Myocyte (in vitro differentiated cells): ENCODE measurements at regions not wholly inside any gene's neighbourhood (a gene's known extent, or its start where the extent isn't known, plus 50 kb on each side); places are given as distances from the start of the nearest gene placed in this dataset.
A peak's percentile ranks its signal among the peaks of the same experiment; 100 is the strongest.
"Not testable (repeated sequence)": the region's sequence is repeated elsewhere in the genome, so short reads cannot be mapped to it uniquely, and the experiment has no call there.

Experiments used
- DNase-seq: peaks from one replicate; pipeline ENCODE4 v3.0.0-alpha.2; 2012; ENCODE audit warnings: low read depth

DNA sequence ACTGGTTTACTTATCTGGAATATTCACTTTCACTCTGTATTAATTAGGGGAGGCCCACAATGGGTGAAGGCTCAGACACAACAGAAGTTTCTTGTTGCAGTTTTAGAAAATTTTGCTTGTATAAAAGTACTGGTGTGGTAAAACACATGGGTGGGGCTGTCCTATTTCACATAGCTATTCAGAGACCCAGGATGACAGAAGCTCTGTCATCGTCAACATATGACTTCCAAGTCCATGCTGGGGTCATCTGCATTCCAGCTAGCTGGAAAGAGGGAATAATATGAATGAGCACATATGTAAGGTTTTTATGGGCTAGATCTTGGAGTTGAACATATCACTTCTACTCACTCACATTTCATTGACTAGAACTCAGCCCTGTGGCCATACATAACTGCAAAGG is 166.4 kb upstream of the KCTD3 start:
- DNase-seq = no peak

DNA sequence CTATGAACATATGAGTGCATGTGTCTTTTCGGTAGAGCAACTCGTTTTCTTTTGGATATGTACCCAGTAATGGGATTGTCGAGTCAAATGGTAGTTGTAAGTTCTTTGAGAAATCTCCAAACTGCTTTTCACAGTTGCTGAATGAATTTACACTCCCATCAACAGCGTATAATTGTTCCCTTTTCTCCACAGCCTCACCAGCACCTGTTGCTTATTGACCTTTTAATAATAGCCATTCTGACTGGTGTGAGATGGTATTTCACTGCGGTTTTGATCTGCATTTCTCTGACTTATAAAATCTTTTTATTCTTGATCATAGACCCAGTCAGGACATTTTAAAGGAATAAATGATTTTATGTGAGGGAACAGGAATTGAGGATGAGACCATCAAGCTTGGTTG is 165.0 kb upstream of the KCTD3 start:
- peak; percentile 62 for DNase-seq

DNA sequence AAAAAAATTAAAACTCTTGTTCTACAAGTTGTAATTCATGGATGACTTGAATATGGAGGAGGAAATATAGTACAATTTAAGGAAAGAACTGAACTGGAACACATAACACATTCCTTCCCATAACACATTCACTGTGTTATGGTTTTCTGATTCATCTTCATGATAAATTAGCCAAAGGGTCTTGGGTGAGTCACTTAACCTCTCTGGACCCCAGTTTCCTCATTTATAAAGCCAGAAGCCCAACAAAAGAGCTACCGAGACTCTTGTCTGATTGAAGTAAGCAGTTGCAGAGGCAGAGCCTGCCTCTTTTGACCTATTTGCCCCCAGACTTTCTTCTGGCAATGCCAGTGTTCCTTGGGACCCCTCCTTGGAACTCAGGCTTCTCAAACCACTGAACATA is 161.9 kb upstream of the KCTD3 start:
- no peak for DNase-seq

DNA sequence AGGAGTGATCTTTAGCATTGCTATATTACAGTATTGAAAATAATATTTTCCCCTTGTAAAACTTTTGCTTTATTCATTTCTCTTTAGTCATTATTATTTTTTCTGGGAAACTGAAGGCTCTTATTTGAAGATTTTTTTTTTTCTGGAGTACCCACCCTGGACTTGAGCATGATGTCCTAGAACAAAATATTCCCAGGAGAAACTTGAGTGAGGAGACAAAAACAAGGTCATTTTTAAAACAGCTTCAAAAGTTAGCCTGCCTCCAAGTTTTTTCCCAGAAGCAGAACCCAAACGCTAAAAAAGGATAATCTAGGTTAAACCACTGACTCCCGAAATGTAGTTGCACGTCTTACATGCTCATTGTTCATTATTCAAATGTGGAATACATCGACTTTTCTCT is 160.2 kb upstream of the KCTD3 start:
- no peak for DNase-seq

DNA sequence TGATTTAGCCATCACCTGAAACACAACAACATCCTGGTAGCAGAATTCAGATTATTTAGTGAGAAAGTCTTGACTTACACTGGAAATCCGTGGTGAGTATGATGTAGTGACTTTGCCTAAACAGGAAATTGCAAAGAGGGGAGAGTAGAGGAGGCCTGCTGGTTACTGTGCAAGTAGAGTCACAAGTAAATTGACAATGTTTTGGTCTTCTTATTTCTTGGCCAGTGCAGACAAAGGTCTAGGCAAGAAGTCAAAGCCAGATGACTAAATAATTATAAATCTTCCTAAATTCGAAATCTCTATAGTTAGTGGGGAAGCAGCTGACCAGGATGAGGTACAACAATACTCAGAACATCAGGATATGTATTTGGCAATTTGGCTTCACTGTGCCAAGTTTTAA is 159.5 kb upstream of the KCTD3 start:
- no peak for DNase-seq

DNA sequence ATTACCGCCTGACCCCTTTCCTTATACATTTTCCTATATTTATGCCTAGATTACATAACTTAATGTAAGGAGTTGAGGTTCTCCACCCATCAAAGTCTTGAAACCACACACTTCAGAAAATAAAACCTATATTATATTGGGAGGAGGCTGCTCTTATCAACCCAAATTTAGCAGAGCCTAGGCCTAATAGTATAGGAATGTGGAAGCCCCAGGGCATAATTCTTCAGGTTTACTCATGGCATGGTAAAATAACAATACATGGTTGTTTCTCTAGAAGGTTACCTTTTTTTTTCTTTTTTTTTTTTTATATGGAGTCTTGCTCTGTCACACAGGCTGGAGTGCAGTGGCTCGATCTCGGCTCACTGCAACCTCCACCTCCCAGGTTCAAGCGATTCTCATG is 157.6 kb upstream of the KCTD3 start:
- not testable (repeated sequence) for DNase-seq

DNA sequence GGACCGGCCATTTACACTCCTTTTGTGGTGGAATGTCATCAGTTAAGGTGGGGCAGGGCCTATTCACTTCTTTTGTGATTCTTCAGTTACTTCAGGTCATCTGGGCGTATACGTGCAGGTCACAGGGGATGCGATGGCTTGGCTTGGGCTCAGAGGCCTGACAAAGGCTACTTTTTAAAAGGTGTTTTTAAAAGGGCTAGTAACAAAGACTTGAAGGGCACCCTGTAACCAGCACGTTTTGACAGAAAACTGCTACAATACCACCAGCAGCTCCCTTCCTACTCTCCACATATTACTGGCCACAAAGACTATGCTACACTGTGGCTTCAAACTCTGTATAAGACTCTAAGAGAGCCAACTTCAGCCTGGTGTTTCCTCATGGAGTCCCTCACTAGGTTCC is 151.6 kb upstream of the KCTD3 start:
- not testable (repeated sequence) for DNase-seq

DNA sequence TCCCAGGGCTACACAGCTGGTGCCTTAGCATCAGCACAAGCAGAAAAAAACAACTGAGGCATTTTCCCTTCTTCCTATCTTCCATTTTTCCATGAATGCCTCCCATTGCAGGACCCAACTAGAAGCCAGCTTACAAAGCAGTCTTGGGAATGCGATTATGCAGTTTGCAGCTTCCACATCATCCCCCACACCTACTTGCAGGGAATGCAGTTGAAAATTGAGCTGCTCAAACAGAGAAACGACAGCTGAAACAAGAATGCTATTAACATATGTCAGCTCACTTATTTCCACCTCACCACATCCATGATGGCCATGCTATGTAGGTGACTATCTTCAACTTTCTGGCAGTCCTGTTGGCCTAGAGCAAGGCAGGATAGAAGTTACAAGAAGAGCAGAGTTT is 150.6 kb upstream of the KCTD3 start:
- DNase-seq = peak; percentile 11

DNA sequence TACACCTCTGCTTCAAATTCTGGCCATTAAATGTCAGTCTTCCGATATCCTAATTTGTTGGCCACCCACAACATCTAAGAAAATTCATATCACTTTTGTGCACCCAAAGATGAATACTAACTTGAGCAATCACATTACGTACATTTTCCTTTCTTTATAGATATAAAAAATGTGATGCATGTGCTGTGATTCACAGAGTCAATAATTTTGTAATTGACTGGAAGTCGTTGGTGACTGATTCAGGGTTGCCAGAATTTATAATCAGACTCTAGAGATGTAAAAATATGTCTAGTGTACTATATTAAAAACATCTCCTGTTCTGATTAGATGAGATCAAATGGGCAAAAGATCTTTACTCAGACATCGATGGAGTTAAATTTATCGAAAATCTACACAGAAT is 150.0 kb upstream of the KCTD3 start:
- DNase-seq = no peak

DNA sequence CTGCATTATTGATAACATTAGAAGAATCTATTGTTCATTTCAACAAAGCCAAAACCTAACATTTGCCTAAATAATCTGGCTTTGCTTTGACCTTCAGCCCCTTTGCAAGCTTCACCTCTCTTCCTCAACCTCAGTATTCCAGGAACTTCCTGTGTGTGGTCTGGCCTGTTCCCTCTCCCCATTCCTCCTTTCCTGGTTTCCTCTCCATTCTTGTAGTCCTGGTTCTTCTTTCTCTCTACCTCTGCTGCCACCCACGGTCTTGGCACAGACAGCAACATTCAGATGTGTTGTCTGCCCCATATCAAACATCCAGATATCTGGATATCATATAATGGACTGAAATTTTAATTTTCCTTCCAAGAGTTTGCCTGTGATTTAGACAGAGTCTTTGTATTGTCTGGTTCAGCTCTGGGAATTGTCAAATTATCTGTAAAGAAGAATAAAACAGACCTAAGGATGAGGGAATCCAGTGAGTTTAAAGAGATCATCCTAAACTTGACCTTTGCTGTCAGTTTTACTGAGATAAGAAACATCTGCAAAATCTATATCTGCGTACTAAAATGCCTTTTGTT is 148.1 kb upstream of the KCTD3 start:
- no peak for DNase-seq

DNA sequence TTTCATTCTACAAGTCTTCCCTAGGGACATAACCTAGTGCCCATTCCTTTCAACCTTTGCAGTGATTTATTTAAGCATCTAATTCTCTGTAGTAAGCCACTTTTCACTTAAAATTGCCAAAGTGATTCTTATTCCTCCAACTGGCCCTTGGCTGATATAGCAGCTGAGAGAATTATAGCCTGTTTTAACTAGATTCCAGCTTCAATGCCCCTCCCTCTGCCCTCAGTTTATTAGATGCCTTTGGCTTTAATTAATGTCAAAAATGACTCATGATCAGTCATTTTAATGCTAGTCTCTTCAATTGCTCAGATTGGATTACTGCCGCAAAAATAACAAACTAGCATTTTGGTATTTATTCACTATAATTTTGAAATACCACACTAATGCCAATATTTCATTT is 145.4 kb upstream of the KCTD3 start:
- no peak for DNase-seq

DNA sequence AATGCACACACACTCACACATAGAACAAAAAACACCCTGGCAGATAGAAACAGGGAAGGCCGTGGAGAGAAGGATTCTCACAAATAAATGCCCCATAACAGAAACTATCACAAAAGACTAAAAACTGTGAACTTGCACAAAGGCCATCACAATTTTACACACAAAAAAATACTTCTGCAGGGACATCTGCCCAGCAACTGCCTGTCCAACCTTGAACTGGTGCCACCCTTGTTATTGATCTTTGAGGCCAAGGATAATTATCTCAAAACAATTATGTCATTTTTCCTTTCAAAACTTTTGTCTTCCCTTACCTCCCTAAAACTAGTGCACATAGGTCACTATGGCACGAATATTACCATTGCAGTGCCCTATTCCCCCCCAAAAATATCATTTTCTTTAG is 143.8 kb upstream of the KCTD3 start:
- DNase-seq = no peak

DNA sequence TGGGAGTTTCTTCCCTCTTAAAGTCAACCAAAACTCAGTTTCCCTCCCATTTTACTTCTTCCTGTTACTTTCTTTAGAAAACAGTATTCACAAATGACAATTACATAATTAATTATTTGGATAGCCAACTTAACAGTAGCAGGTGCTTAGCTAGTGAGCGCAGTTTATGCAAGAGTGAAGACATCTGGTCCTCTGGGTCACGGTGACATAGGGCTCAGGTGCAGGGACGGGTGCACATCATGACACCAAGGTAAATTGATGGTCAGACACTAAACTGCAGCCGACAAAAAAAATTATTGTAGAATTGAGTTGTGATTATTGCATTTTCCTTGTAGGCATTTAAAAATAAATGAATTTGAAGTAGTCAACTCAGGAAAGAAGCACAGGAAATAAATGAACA is 142.0 kb upstream of the KCTD3 start:
- DNase-seq = no peak

DNA sequence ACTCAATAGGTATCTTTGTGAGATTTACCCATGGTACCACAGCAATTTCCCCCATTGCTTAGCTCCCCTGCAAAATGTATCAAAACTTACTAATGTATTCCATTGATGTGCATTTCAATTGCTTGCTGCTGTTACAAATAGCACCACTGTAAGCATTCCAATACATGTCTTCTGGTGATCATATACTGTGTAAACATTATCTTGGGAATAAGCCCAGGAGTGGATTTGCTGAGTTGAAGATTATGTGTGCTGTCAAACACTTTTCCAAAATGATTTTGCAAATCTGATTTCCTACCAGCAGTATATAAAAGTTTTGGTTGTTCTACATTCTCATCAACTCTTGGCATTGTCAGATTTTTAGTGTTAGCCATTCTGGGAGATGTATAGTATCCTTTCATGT is 141.0 kb upstream of the KCTD3 start:
- no peak for DNase-seq

DNA sequence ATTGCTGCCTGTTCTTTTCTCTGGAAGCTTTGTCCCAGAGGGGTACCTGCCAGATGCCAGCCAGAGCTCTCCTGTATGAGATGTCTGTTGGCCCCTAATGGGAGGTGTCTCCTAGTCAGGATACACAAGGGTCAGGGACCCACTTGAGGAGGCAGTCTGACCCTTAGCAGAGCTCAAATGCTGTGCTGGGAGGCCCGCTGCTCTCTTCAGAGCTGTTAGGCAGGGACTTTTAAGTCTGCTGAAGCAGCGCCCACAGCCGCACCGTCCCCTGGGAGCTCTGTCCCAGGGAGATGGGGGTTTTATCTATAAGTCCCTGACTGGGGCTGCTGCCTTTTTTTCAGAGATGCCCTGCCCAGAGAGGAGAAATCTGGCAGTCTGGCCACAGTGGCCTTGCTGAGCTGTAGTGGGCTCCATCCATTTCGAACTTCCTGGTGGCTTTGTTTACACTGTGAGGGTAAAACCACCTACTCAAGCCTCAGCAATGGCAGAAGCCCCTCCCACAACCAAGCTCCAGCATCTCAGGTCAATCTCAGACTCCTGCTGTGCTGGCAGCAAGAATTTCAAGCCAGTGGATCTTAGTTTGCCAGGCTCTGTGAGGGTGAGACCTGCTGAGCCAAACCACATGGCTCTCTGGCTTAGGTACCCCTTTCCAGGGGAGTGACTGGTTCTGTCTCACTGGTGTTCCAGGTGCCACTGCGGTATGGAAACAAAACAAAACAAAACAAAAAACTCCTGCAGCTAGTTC is 134.4 kb upstream of the KCTD3 start:
- DNase-seq = not testable (repeated sequence)

DNA sequence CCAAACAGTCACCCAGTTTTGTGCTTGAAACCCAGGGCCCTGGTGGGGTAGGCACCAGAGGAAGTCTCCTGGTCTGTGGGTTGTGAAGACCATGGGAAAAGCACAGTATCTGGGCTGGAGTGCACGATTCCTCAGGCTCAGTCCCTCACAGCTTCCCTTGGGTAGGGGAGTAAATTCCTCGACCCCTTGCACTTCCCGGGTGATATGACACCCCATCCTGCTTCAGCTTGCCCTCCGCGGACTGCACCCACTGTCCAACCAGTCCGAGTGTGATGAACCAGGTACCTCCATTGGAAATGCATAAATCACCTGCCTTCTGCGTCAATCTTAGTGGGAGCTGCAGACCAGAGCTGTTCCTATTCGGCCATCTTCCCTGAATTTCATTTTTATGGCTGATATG is 133.9 kb upstream of the KCTD3 start:
- no peak for DNase-seq

DNA sequence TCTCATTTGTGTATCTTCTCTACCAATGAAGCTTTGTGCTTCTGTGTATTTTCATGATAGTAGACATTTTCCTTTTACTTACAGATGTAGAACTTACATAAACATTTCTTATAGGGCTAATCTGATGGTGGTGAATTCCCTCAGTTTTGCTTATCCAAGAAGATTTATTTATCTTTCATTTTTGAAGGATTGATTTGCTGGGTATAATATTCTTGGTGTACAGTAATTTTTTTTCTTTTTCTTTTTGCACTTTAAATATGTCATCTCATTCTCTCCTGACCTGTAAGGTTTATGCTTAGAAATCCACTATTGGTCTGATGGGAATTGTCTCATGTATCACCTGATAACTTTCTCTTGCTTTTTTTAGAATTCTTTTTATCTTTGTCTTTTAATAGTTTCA is 127.6 kb upstream of the KCTD3 start:
- DNase-seq = no peak

DNA sequence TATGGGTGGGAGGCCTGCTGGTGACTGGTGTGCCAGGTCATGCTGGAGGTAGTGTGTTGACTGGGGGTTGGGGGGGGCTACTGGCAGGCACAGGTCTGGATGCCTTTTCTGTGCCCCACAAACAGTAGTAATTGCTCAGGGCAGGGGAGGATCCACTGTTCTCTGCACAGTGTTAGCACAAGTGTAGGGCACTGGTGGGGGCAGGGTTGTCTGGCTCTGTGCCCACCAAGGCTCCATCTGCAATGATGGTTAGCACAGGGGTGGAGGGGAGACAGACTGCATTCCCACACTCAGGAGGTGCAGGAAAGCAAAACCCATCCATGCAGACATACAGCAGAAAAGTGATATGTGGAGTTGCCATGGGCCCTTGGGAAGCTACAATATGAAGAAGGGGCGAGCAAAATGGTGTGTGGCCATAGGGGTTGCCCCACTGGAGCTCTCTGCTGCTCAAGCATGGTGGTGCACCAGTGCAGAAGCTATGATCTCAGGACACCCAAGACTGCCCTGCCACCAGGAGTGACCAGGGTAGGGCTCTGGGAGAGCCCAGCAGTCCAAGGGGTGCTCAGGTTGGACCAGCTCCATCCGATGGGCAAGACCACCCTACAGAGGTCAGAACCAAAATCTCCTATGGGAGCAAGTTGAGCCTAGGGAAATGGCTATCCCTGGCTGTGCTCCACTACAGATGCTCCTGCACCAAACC is 122.2 kb upstream of the KCTD3 start:
- DNase-seq = no peak

DNA sequence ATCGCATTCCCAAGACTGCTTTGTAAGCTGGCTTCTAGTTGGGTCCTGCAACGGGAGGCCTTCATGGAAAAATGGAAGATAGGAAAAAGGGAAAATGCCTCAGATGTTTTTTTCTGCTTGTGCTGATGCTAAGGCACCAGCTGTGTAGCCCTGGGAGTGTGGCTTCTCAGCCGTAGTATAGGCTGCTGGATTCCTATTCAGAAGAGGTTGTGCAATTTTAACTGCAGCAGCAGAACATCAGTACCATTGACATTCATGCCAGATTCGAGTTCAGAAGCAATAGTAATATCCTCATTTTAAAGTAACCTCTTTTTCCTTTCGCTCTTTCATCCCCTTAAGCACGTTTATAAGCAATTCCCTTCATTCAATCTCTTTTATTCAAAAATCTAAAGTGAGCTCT is 119.1 kb upstream of the KCTD3 start:
- not testable (repeated sequence) for DNase-seq

DNA sequence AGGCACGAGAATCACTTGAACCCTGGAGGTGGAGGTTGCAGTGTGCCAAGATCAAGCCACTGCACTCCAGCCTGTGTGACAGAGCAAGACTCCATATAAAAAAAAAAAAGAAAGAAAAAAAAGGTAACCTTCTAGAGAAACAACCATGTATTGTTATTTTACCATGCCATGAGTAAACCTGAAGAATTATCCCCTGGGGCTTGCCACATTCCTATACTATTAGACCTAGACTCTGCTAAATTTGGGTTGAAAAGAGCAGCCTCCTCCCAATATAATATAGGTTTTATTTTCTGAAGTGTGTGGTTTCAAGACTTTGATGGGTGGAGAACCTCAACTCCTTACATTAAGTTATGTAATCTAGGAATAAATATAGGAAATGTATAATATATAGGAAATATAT is 118.0 kb upstream of the KCTD3 start:
- DNase-seq = not testable (repeated sequence)

DNA sequence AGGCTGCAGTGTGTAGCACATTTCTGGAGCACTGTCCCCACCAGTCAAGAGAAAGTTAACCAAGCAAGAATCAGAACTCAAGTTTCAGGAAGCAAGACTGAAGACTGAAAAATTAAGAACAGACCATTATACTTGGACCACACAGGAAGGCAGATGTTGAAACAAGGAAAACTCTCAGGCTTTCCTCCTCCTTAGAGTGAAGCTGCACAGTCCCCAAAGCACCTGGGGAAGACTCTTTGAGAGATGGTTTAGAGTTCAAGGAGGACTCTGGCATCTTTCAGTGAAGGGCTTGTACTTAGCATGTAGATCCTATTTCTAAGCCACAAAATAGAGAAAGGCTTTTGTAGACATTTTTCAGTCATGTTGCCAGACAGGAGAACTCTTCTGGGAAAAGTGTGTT is 113.7 kb upstream of the KCTD3 start:
- no peak for DNase-seq

DNA sequence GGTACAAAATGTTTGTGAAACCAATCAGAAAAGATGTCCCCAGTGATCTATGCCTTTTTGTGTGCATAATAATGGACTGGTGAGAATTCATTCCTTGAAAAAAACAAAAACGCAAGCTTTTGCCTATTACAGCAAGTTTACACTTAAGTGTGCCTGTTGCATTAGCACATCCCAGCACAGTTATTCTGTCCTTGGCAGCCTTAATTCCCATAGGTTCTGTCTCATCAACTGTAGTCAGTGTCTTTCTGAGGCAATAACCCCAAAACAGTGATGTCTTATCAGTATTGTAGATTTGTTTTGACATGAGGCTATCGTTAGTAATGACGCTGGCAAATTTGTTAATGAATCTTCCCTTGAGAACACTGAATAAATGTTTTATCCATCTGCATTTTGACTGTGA is 109.9 kb upstream of the KCTD3 start:
- no peak for DNase-seq

DNA sequence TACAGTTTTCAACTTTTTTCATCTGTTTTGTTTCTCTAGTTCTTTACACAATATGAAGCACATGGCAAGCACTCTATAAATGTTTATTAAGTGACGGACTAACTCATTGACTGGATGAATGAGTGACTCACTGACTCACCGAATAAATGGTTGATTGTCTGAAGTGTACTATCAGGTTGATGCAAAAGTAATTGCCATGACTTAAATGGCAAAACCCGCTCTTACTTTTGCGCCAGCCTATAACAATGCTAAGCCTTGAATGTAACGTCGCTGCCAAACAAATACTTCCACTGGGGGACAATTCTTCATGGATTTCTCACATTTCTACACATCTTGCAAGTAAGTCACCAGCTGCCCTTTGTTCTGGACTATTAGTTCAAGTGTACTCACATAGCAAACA is 109.0 kb upstream of the KCTD3 start:
- DNase-seq = no peak
